A673 (cell line): ENCODE measurements at regions not wholly inside any gene's neighbourhood (a gene's known extent, or its start where the extent isn't known, plus 50 kb on each side); places are given as distances from the start of the nearest gene placed in this dataset.
"Not testable (repeated sequence)": the region's sequence is repeated elsewhere in the genome, so short reads cannot be mapped to it uniquely, and the experiment has no call there.

Experiments
- BruUV-seq: library from RNA; stranded (reverse); fragments of 400-500 nt; replicated peaks from 2 replicates; lab custom pipeline; 2021; lab: Mats Ljungman, UMichigan
- CTCF ChIA-PET: fragments of 300-600 bp; sonication (Branson Sonifier 250); formaldehyde crosslinking; loops from one replicate; lab custom pipeline; 2022; ENCODE audit warnings: antibody characterized with exemption; lab: Charles Lee
- POLR2A ChIA-PET: fragments of 300-600 bp; sonication (Branson Sonifier 250); formaldehyde crosslinking; loops from one replicate; lab custom pipeline; 2022; ENCODE audit warnings: antibody characterized with exemption; ENCODE audit not compliant: low non-redundant PET; lab: Charles Lee
- DNase-seq: peaks from one replicate; pipeline ENCODE4 v3.0.0-alpha.2; 2015; ENCODE audit warnings: low spot score
- H3K27ac ChIP-seq: fragments of 200-600 bp; sonication (generic); 2 replicates; pipeline ENCODE4 v1.5.1; 2016; ENCODE audit warnings: mixed run types, low read depth, mild to moderate bottlenecking, mixed read lengths, antibody characterized with exemption, low read length; ENCODE audit not compliant: poor library complexity, severe bottlenecking
- H3K27me3 ChIP-seq: fragments of 200-600 bp; sonication (generic); replicated peaks from 2 replicates; pipeline ENCODE4 v1.6.1; 2017; ENCODE audit warnings: mixed run types, low read depth, mild to moderate bottlenecking, mixed read lengths, antibody characterized with exemption, low read length; ENCODE audit not compliant: insufficient read depth, poor library complexity
- H3K36me3 ChIP-seq: fragments of 200-600 bp; sonication (generic); 2 replicates; pipeline ENCODE4 v1.6.1; 2016; ENCODE audit warnings: mixed run types, mild to moderate bottlenecking, mixed read lengths, antibody characterized with exemption, low read length; ENCODE audit not compliant: insufficient read depth, poor library complexity, severe bottlenecking
- H3K4me1 ChIP-seq: fragments of 200-600 bp; sonication (generic); 2 replicates; pipeline ENCODE4 v1.6.1; 2017; ENCODE audit warnings: mixed run types, mild to moderate bottlenecking, mixed read lengths, antibody characterized with exemption, low read length; ENCODE audit not compliant: insufficient read depth, poor library complexity, severe bottlenecking
- H3K4me3 ChIP-seq: fragments of 200-600 bp; sonication (generic); 2 replicates; pipeline ENCODE4 v1.5.1; 2016; ENCODE audit warnings: low read depth, mixed run types, mild to moderate bottlenecking, mixed read lengths, low read length; ENCODE audit not compliant: poor library complexity, severe bottlenecking
- H3K9me3 ChIP-seq: fragments of 200-600 bp; sonication (generic); 2 replicates; pipeline ENCODE4 v1.6.1; 2016; ENCODE audit warnings: mixed run types, low read depth, mild to moderate bottlenecking, mixed read lengths, antibody characterized with exemption, low read length; ENCODE audit not compliant: poor library complexity, severe bottlenecking
- EZH2 ChIP-seq: fragments of 200-600 bp; sonication (generic); IDR thresholded peaks from 2 replicates; pipeline ENCODE4 v1.6.1; 2017; ENCODE audit warnings: borderline replicate concordance, low read depth, mild to moderate bottlenecking, mixed read lengths, antibody characterized with exemption, low read length; ENCODE audit not compliant: poor library complexity, severe bottlenecking
- intact Hi-C: fragments of 100-400 bp; cut with micrococcal nuclease; formaldehyde crosslinking; loops from one replicate; pipeline ENCODE4 v1.10.0; 2022; ENCODE audit not compliant: unreplicated experiment
- TF ChIP-seq, protein P1 (sequence below): fragments of 300-800, 200-600 bp; sonication (generic); conservative IDR thresholded peaks from 2 replicates; pipeline ENCODE4 v1.5.1; 2017; ENCODE audit warnings: low read depth, mild to moderate bottlenecking, antibody characterized with exemption, low read length, moderate library complexity, mixed read lengths

DNA sequence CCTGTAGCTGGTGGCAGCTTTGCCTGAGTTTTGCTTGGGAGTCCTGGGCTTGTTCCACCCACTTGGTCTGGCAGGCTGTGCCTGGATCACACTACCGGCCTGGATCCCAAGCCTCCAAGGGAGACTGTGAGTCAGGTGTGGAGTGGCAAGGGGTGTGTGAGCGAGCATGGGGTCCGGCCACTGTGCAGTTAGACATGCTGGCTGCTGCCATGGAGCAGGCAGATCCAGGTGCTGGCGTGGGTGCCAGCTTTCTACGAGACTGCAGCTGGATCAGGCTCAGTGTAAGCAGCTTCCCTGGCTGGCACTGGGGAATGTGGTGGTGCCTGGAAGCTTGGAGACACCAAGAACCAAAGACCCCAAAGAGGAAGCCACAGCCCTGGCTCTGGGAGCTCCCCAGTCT is 102.0 kb upstream of the BNIP2 start:
- ChIA-PET POLR2A (no interaction called here), CTCF (no interaction called here)
- Histone ChIP-seq H3K27me3 (peaks cover 51% of the 10 kb centered on the region), H3K27ac (no peak overlapping the region), H3K36me3 (no peaks in the 10 kb centered on the region), H3K4me1 (no peaks in the 10 kb centered on the region), H3K9me3 (no peaks in the 10 kb centered on the region), H3K4me3 (no peak overlapping the region)
- no peak for TF ChIP-seq EZH2
- TF ChIP-seq, protein P1, sequence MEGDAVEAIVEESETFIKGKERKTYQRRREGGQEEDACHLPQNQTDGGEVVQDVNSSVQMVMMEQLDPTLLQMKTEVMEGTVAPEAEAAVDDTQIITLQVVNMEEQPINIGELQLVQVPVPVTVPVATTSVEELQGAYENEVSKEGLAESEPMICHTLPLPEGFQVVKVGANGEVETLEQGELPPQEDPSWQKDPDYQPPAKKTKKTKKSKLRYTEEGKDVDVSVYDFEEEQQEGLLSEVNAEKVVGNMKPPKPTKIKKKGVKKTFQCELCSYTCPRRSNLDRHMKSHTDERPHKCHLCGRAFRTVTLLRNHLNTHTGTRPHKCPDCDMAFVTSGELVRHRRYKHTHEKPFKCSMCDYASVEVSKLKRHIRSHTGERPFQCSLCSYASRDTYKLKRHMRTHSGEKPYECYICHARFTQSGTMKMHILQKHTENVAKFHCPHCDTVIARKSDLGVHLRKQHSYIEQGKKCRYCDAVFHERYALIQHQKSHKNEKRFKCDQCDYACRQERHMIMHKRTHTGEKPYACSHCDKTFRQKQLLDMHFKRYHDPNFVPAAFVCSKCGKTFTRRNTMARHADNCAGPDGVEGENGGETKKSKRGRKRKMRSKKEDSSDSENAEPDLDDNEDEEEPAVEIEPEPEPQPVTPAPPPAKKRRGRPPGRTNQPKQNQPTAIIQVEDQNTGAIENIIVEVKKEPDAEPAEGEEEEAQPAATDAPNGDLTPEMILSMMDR = no peak
- DNase-seq = no peak
- intact Hi-C loops = no loop called here
- BruUV-seq = no TSS peak

DNA sequence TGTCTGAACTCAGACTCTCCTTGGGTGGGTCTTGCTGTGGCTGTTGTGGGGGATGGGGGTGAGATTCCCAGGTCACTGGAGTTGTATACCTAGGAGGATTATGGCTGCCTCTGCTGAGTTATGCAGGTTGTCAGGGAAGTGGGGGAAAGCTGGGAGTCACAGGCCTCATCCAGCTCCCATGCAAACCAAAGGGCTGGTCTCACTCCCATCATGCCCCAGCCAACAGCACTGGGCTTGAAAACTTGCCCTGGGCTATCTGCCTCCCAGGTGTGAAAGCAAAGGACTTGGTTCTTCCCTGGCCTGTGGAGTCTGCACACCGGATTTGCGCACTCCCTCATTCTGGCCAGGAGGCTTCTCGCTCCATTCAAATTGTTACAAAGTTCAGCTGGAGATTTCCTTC is 97.3 kb upstream of the BNIP2 start:
- POLR2A ChIA-PET, H3K36me3 ChIP-seq, BruUV-seq, CTCF ChIA-PET, H3K27ac ChIP-seq, H3K9me3 ChIP-seq, H3K4me1 ChIP-seq, H3K4me3 ChIP-seq, intact Hi-C loops, DNase-seq: not testable (repeated sequence)
- peaks cover 12% of the 10 kb centered on the region for H3K27me3 ChIP-seq

DNA sequence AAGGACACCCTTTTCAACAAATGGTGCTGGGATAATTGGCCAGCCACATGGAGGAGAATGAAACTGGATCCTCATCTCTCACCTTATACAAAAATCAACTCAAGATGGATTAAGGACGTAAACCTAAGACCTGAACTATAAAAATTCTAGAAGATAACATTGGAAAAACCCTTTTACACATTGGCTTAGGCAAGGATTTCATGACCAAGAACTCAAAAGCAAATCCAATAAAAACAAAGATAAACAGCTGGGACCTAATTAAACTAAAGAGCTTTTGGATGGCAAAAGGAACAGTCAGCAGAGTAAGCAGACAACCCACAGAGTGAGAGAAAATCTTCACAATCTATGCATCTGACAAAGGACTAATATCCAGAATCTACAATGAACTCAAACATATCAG is 96.9 kb upstream of the BNIP2 start:
- CTCF ChIA-PET, H3K4me1 ChIP-seq, BruUV-seq, DNase-seq, H3K27me3 ChIP-seq, H3K36me3 ChIP-seq, POLR2A ChIA-PET, intact Hi-C loops, H3K9me3 ChIP-seq, H3K4me3 ChIP-seq, H3K27ac ChIP-seq: not testable (repeated sequence)

DNA sequence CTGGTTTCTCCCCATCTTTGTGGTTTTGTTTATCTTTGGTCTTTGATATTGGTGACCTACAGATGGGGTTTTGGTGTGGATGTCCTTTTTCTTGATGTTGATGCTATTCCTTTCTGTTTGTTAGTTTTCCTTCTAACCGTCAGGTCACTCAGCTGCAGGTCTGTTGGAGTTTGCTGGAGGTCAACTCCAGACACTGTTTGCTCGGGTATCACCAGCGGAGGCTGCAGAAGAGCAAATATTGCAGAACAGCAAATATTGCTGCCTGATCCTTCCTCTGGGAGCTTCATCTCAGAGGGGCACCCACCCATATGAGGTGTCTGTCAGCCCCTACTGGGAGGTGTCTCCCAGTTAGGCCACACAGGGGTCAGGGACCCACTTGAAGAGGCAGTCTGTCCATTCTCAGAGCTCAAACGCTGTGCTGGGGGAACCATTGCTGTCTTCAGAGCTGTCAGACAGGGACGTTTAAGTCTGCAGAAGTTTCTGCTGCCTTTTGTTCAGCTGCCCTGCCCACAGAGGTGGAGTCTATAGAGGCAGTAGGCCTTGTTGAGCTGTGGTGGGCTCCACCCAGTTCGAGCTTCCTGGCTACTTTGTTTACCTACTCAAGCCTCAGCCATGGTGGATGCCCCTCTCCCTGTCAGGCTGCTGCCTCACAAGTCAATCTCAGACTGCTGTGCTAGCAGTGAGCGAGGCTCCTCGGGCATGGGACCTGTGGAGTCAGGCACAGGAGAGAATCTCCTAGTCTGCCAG is 94.8 kb upstream of the BNIP2 start:
- H3K4me3 ChIP-seq, DNase-seq, H3K36me3 ChIP-seq, H3K27ac ChIP-seq, H3K9me3 ChIP-seq, H3K4me1 ChIP-seq, intact Hi-C loops, BruUV-seq, POLR2A ChIA-PET, CTCF ChIA-PET, H3K27me3 ChIP-seq: not testable (repeated sequence)
